H9 (cell line): ENCODE measurements at regions not wholly inside any gene's neighbourhood (a gene's known extent, or its start where the extent isn't known, plus 50 kb on each side); places are given as distances from the start of the nearest gene placed in this dataset.

Experiments used
- DNase-seq: peaks from one replicate; pipeline ENCODE4 v3.0.0-alpha.2; 2017
- H2AFZ ChIP-seq: one replicate; pipeline ENCODE4 v1.6.1; 2013; ENCODE audit warnings: mild to moderate bottlenecking, low read length, control low read depth, moderate library complexity
- H2AK5ac ChIP-seq: 2 replicates; pipeline ENCODE4 v1.6.1; 2013; ENCODE audit warnings: low read length, control low read depth, mixed read lengths; ENCODE audit not compliant: insufficient read length
- H2BK120ac ChIP-seq: one replicate; pipeline ENCODE4 v1.6.1; 2013; ENCODE audit warnings: low read depth, mild to moderate bottlenecking, low read length, control low read depth, inconsistent platforms; ENCODE audit not compliant: poor library complexity, severe bottlenecking
- H2BK12ac ChIP-seq: 2 replicates; pipeline ENCODE4 v1.6.1; 2013; ENCODE audit warnings: low read length, control low read depth, mixed read lengths, low read depth; ENCODE audit not compliant: insufficient read length
- H2BK15ac ChIP-seq: 2 replicates; pipeline ENCODE4 v1.6.1; 2013; ENCODE audit warnings: low read depth, low read length, control low read depth
- H2BK20ac ChIP-seq: one replicate; pipeline ENCODE4 v1.6.1; 2013; ENCODE audit warnings: low read depth, mild to moderate bottlenecking, low read length, control low read depth, inconsistent platforms; ENCODE audit not compliant: poor library complexity, severe bottlenecking
- H2BK5ac ChIP-seq: 2 replicates; pipeline ENCODE4 v1.6.1; 2013; ENCODE audit warnings: low read length, control low read depth, mixed read lengths; ENCODE audit not compliant: insufficient read length
- H3K14ac ChIP-seq: 2 replicates; pipeline ENCODE4 v1.6.1; 2013; ENCODE audit warnings: low read length, control low read depth; ENCODE audit not compliant: insufficient read depth
- H3K18ac ChIP-seq: 2 replicates; pipeline ENCODE4 v1.6.1; 2013; ENCODE audit warnings: low read depth, mild to moderate bottlenecking, mixed read lengths, low read length, control low read depth; ENCODE audit not compliant: insufficient read length
- H3K23ac ChIP-seq: 2 replicates; pipeline ENCODE4 v1.6.1; 2013; ENCODE audit warnings: low read length, control low read depth, mixed read lengths, low read depth; ENCODE audit not compliant: insufficient read length
- H3K23me2 ChIP-seq: 2 replicates; pipeline ENCODE4 v1.6.1; 2013; ENCODE audit warnings: low read depth, mild to moderate bottlenecking, mixed read lengths, low read length, control low read depth; ENCODE audit not compliant: insufficient read length, poor library complexity, severe bottlenecking
- H3K27ac ChIP-seq: 2 replicates; pipeline ENCODE4 v1.5.1; 2013; ENCODE audit warnings: low read length, control low read depth, mixed read lengths, low read depth; ENCODE audit not compliant: insufficient read length
- H3K27me3 ChIP-seq: 2 replicates; pipeline ENCODE4 v1.6.1; 2013; ENCODE audit warnings: low read length, control low read depth, inconsistent platforms; ENCODE audit not compliant: insufficient read depth
- H3K4ac ChIP-seq: 2 replicates; pipeline ENCODE4 v1.6.1; 2013; ENCODE audit warnings: low read depth, mild to moderate bottlenecking, control low read depth, inconsistent platforms, low read length, moderate library complexity
- H3K4me1 ChIP-seq: 2 replicates; pipeline ENCODE4 v1.6.1; 2013; ENCODE audit warnings: low read length, control low read depth, inconsistent platforms; ENCODE audit not compliant: insufficient read depth
- H3K4me2 ChIP-seq: 2 replicates; pipeline ENCODE4 v1.6.1; 2013; ENCODE audit warnings: low read length, control low read depth, mixed read lengths; ENCODE audit not compliant: insufficient read length, insufficient read depth
- H3K56ac ChIP-seq: 2 replicates; pipeline ENCODE4 v1.6.1; 2013; ENCODE audit warnings: low read depth, mild to moderate bottlenecking, mixed read lengths, low read length, control low read depth; ENCODE audit not compliant: insufficient read length
- H3K79me1 ChIP-seq: 2 replicates; pipeline ENCODE4 v1.6.1; 2013; ENCODE audit warnings: low read depth, mild to moderate bottlenecking, moderate library complexity, low read length, control low read depth, inconsistent platforms; ENCODE audit not compliant: insufficient read depth, poor library complexity, severe bottlenecking
- H3K79me2 ChIP-seq: 2 replicates; pipeline ENCODE4 v1.6.1; 2013; ENCODE audit warnings: low read length, control low read depth, inconsistent platforms; ENCODE audit not compliant: insufficient read depth
- H3K9ac ChIP-seq: 2 replicates; pipeline ENCODE4 v1.6.1; 2013; ENCODE audit warnings: low read length, control low read depth, mixed read lengths; ENCODE audit not compliant: insufficient read length; ENCODE audit errors: extremely low read depth
- H3K9me3 ChIP-seq: one replicate; pipeline ENCODE4 v1.6.1; 2013; ENCODE audit warnings: low read depth, low read length, inconsistent platforms; ENCODE audit not compliant: control insufficient read depth
- H3T11ph ChIP-seq: one replicate; pipeline ENCODE4 v1.6.1; 2013; ENCODE audit warnings: mild to moderate bottlenecking, low read length, control low read depth, inconsistent platforms
- H4K20me1 ChIP-seq: one replicate; pipeline ENCODE4 v1.6.1; 2013; ENCODE audit not compliant: control insufficient read depth, insufficient read length, insufficient read depth
- H4K5ac ChIP-seq: 2 replicates; pipeline ENCODE4 v1.6.1; 2013; ENCODE audit warnings: low read depth, mild to moderate bottlenecking, mixed read lengths, low read length, control low read depth; ENCODE audit not compliant: insufficient read length
- H4K8ac ChIP-seq: replicated peaks from 2 replicates; pipeline ENCODE4 v1.6.1; 2013; ENCODE audit warnings: low read length, control low read depth, mixed read lengths, low read depth; ENCODE audit not compliant: insufficient read length
- H4K91ac ChIP-seq: 2 replicates; pipeline ENCODE4 v1.6.1; 2013; ENCODE audit warnings: low read depth, mild to moderate bottlenecking, moderate library complexity, mixed read lengths, low read length, control low read depth; ENCODE audit not compliant: insufficient read length
- H3K27ac Mint-ChIP-seq, 3 experiments: 2 replicates in 2 of 3; 3 replicates in 1 of 3; pipeline ENCODE4 v1.8.0; 2020 to 2021; ENCODE audit warnings: mixed read lengths in 3 of 3, mild to moderate bottlenecking in 1 of 3, moderate library complexity in 1 of 3
- H3K27me3 Mint-ChIP-seq: 2 replicates; pipeline ENCODE4 v1.8.0; 2021; ENCODE audit warnings: low read depth, mild to moderate bottlenecking, moderate library complexity, mixed read lengths
- H3K36me3 Mint-ChIP-seq, 3 experiments: 2 replicates in 2 of 3; 3 replicates in 1 of 3; pipeline ENCODE4 v1.8.0; 2020 to 2021; ENCODE audit warnings: low read depth in 3 of 3, mixed read lengths in 3 of 3; ENCODE audit not compliant: insufficient read depth in 1 of 3
- H3K4me1 Mint-ChIP-seq, 2 experiments: 2 replicates each; pipeline ENCODE4 v1.8.0; 2020; ENCODE audit warnings: mixed read lengths in 2 of 2
- H3K4me3 Mint-ChIP-seq, 2 experiments: 2 replicates in 1 of 2; 3 replicates in 1 of 2; pipeline ENCODE4 v1.8.0; 2020 to 2021; ENCODE audit warnings: mild to moderate bottlenecking in 2 of 2, mixed read lengths in 2 of 2, moderate library complexity in 1 of 2
- H3K9me3 Mint-ChIP-seq, 2 experiments: 2 replicates in 1 of 2; 3 replicates in 1 of 2; pipeline ENCODE4 v1.8.0; 2020; ENCODE audit warnings: mild to moderate bottlenecking in 2 of 2, mixed read lengths in 2 of 2, moderate library complexity in 1 of 2
- CTCF ChIP-seq: fragments of 200-600 bp; sonication (generic); conservative IDR thresholded peaks from 3 replicates; pipeline ENCODE4 v1.8.0; 2021; ENCODE audit warnings: antibody characterized with exemption, mild to moderate bottlenecking
- whole genome bisulfite sequencing: extraction: QIAGEN DNeasy Blood & Tissue Kit; methylation state at CpG from one replicate; pipeline ENCODE4 v1.1.7; 2013; ENCODE audit warnings: missing lambda C conversion rate, low lambda C conversion rate, mixed read lengths; ENCODE audit not compliant: insufficient read length; ENCODE audit errors: extremely low coverage; 5-methylcytosine and 5-hydroxymethylcytosine counted together

GRCh38 chrX:2626750-2627149 is 64.3 kb upstream of the CD99 start:
- Mint-ChIP-seq H3K27ac (peak overlapping the region in 1 of 3 experiments; percentile 23; a peak in 3 of 7 replicates), H3K9me3 (no peaks in the 10 kb centered on the region), H3K4me1 (peaks cover 7 to 9% of the 10 kb centered on the region in 2 experiments), H3K36me3 (peaks cover 53 to 94% (median 84%) of the 10 kb centered on the region in 3 experiments), H3K27me3 (no peaks in the 10 kb centered on the region), H3K4me3 (no peak overlapping the region)
- Histone ChIP-seq H2BK120ac (no peak overlapping the region), H4K91ac (no peak overlapping the region), H4K5ac (no peak overlapping the region), H3K14ac (no peak overlapping the region), H4K20me1 (no peaks in the 10 kb centered on the region), H3K23me2 (no peaks in the 10 kb centered on the region), H3K27me3 (no peaks in the 10 kb centered on the region), H3K4ac (no peak overlapping the region), H3K18ac (no peak overlapping the region), H2AFZ (no peak overlapping the region), H3K56ac (no peak overlapping the region), H3T11ph (no peak overlapping the region), H3K9ac (no peak overlapping the region), H4K8ac (no peak overlapping the region), H3K4me2 (no peak overlapping the region), H3K9me3 (no peaks in the 10 kb centered on the region), H3K79me1 (no peaks in the 10 kb centered on the region), H3K27ac (no peak overlapping the region), H3K79me2 (no peaks in the 10 kb centered on the region), H2BK15ac (no peak overlapping the region), H3K4me1 (no peaks in the 10 kb centered on the region; the same call in 1 of the 2 replicates), H2BK12ac (no peak overlapping the region), H2BK5ac (no peak overlapping the region), H2AK5ac (no peak overlapping the region), H2BK20ac (no peak overlapping the region), H3K23ac (no peak overlapping the region)
- no peak for TF ChIP-seq CTCF
- DNase-seq: no peak
- no CpG with 5 or more reads among the region's 2 CpGs for WGBS
